ENCODE measurements at regions not wholly inside any gene's neighbourhood (a gene's known extent, or its start where the extent isn't known, plus 50 kb on each side); places are given as distances from the start of the nearest gene placed in this dataset.

DNA sequence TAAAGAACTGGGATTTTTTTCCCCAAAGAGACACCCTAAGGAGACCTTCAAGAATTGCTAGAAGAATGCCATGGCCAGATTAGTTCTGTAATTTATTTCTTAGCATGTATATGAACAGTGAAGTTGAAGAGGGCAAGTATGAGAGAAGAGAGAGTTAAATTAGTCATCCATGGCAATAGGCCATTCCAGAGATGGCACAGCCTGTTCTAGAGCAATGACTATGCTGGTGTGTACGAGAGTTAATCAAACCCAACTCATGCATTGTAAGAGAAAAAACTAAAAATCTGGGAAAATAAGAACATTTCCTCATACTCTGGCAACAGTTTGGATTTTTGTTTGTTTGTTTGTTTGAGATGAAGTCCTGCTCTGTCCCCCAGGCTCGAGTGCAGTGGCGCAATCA lies 112.1 kb upstream of the PIK3C3 start:
- peaks cover 0 to 3% (median 0%) of the 10 kb centered on the region in 8 donors for H3K9me3 Mint-ChIP-seq
- POLR2A ChIA-PET (ENCODE audit: partially characterized antibody), result no interaction called here
- H3K27me3 Mint-ChIP-seq, result peaks cover 3 to 4% of the 10 kb centered on the region in 2 donors
- H3K4me3 Mint-ChIP-seq, result no peak overlapping the region
- H3K4me3 ChIP-seq (ENCODE audit: low read length in 2 of 2), result no peak overlapping the region
- CTCF ChIA-PET (ENCODE audit: partially characterized antibody), result no interaction called here
- H3K36me3 Mint-ChIP-seq, result no peaks in the 10 kb centered on the region
- no peaks in the 10 kb centered on the region for H3K4me1 Mint-ChIP-seq
- H3K36me3 ChIP-seq (ENCODE audit: insufficient read depth, low read length), result no peaks in the 10 kb centered on the region
- H3K9me3 ChIP-seq (ENCODE audit: control insufficient read depth in 1 of 2, low read length in 2 of 2), result no peaks in the 10 kb centered on the region
- no peaks in the 10 kb centered on the region for H3K27me3 ChIP-seq (ENCODE audit: insufficient read depth, low read length)
- no peak overlapping the region for H3K27ac Mint-ChIP-seq
- H3K27ac ChIP-seq (ENCODE audit: low read depth, low read length), result no peak overlapping the region
- H3K4me1 ChIP-seq (ENCODE audit: insufficient read depth, low read length), result no peaks in the 10 kb centered on the region
- intact Hi-C loops (cut with micrococcal nuclease), result no loop called here
- DNase-seq, result no peak

DNA sequence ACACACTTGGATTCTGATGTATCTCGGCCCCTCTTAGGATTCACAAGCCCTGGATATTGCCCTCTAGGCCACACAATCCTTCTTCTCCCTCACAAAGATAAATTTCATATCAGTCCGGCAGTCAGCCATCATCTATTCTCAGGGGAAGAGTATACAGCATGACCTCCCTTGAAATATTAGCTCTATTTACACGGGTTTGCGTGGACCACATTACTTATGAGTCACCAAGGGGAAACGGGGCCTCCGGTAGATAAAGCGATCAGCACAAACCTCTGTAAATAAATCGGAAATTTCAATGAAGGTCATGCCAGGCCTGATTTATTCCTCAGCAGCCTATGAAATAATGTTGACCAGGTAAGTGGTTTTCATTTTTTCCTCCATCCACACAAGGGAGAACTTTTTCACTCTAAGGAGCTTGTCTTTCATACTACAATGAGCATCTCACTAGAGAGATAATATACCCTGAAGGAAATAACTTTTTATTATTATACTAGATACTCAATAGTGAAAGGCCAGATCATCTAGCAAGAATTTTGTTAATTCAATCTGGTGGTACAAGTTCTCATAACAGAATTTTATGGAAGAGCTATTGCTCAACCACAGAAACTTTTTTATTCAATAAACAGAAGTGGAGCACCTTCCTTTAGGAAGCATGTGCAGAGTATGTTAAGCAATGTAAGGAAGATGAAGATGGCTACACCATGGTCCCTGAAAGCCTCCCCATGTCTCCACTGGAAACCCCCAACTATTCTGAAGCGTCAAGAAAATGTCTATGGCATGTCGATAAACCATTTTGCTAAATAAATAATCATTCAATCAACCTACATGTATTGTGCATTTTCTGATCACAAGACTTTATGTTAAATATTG lies 125.2 kb upstream of the PIK3C3 start:
- intact Hi-C loops (cut with micrococcal nuclease), result no loop called here
- H3K4me3 ChIP-seq (ENCODE audit: low read length in 2 of 2), result no peak overlapping the region
- DNase-seq, result no peak
- H3K36me3 ChIP-seq (ENCODE audit: insufficient read depth, low read length), result no peaks in the 10 kb centered on the region
- H3K4me1 ChIP-seq (ENCODE audit: insufficient read depth, low read length), result no peaks in the 10 kb centered on the region
- Mint-ChIP-seq H3K4me3 (no peak overlapping the region), H3K36me3 (no peaks in the 10 kb centered on the region), H3K27me3 (no peaks in the 10 kb centered on the region), H3K9me3 (peaks cover 0 to 6% (median 0%) of the 10 kb centered on the region in 8 donors), H3K4me1 (no peaks in the 10 kb centered on the region), H3K27ac (no peak overlapping the region)
- ChIA-PET POLR2A (ENCODE audit: partially characterized antibody) (no interaction called here), CTCF (ENCODE audit: partially characterized antibody) (no interaction called here)
- no peaks in the 10 kb centered on the region for H3K27me3 ChIP-seq (ENCODE audit: insufficient read depth, low read length)
- H3K9me3 ChIP-seq (ENCODE audit: control insufficient read depth in 1 of 2, low read length in 2 of 2), result no peaks in the 10 kb centered on the region
- H3K27ac ChIP-seq (ENCODE audit: low read depth, low read length), result no peak overlapping the region

DNA sequence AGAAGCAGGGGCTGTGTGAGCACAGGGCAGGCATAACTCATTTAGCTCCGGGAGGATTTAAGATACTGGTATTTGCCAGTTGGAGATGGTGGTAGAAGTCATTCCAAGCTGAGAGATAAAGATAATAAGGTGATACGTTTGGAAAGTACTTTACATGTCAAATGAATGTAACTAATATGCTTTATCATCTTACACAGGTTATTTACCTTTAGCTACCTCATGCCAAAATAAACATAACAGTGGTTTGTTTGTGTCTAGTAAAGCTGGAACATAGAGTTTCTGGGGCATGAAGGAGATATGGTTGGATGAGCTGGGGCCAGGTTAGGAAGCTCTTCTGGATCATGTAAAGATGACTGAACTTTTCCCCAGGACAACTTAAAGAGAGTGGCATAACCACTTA lies 126.9 kb upstream of the PIK3C3 start:
- Histone ChIP-seq H3K9me3 (ENCODE audit: control insufficient read depth in 1 of 2, low read length in 2 of 2) (no peaks in the 10 kb centered on the region), H3K27me3 (ENCODE audit: insufficient read depth, low read length) (no peaks in the 10 kb centered on the region), H3K27ac (ENCODE audit: low read depth, low read length) (no peak overlapping the region), H3K4me1 (ENCODE audit: insufficient read depth, low read length) (no peaks in the 10 kb centered on the region), H3K36me3 (ENCODE audit: insufficient read depth, low read length) (no peaks in the 10 kb centered on the region), H3K4me3 (ENCODE audit: low read length in 2 of 2) (no peak overlapping the region)
- Mint-ChIP-seq H3K4me1 (no peaks in the 10 kb centered on the region), H3K9me3 (peaks cover 0 to 6% (median 0%) of the 10 kb centered on the region in 8 donors), H3K36me3 (no peaks in the 10 kb centered on the region), H3K27ac (no peak overlapping the region), H3K27me3 (no peaks in the 10 kb centered on the region), H3K4me3 (no peak overlapping the region)
- intact Hi-C loops (cut with micrococcal nuclease), result no loop called here
- no peak for DNase-seq
- CTCF ChIA-PET (ENCODE audit: partially characterized antibody), result no interaction called here
- POLR2A ChIA-PET (ENCODE audit: partially characterized antibody), result no interaction called here

DNA sequence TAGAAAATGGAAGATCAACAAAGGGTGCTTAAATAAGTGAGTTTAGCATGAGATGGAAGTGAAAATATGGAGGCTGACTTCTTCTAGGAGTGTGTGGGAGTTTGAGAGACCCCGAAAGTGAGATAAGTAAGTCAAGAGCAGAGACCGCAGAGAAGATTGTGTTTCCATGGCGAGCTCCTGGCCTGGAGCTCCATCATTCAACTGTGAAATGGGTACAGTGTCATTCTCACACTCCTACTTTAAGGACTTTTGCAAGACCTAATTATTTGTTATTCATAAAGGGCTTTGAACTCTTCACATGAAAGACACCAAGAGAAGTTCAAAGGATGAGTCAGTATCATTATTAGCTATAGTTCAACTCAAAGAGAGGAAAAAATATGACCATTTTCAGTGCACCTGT lies 134.2 kb upstream of the PIK3C3 start:
- Histone ChIP-seq H3K9me3 (ENCODE audit: control insufficient read depth in 1 of 2, low read length in 2 of 2) (no peaks in the 10 kb centered on the region), H3K4me3 (ENCODE audit: low read length in 2 of 2) (no peak overlapping the region), H3K36me3 (ENCODE audit: insufficient read depth, low read length) (no peaks in the 10 kb centered on the region), H3K4me1 (ENCODE audit: insufficient read depth, low read length) (no peaks in the 10 kb centered on the region), H3K27ac (ENCODE audit: low read depth, low read length) (no peak overlapping the region), H3K27me3 (ENCODE audit: insufficient read depth, low read length) (no peaks in the 10 kb centered on the region)
- Mint-ChIP-seq H3K27ac (no peak overlapping the region), H3K4me3 (no peak overlapping the region), H3K4me1 (no peaks in the 10 kb centered on the region), H3K9me3 (peaks cover 0 to 4% (median 0%) of the 10 kb centered on the region in 8 donors), H3K27me3 (peaks cover 0 to 2% of the 10 kb centered on the region in 2 donors), H3K36me3 (no peaks in the 10 kb centered on the region)
- CTCF ChIA-PET (ENCODE audit: partially characterized antibody), result no interaction called here
- no peak for DNase-seq
- intact Hi-C loops (cut with micrococcal nuclease), result no loop called here
- POLR2A ChIA-PET (ENCODE audit: partially characterized antibody), result no interaction called here

DNA sequence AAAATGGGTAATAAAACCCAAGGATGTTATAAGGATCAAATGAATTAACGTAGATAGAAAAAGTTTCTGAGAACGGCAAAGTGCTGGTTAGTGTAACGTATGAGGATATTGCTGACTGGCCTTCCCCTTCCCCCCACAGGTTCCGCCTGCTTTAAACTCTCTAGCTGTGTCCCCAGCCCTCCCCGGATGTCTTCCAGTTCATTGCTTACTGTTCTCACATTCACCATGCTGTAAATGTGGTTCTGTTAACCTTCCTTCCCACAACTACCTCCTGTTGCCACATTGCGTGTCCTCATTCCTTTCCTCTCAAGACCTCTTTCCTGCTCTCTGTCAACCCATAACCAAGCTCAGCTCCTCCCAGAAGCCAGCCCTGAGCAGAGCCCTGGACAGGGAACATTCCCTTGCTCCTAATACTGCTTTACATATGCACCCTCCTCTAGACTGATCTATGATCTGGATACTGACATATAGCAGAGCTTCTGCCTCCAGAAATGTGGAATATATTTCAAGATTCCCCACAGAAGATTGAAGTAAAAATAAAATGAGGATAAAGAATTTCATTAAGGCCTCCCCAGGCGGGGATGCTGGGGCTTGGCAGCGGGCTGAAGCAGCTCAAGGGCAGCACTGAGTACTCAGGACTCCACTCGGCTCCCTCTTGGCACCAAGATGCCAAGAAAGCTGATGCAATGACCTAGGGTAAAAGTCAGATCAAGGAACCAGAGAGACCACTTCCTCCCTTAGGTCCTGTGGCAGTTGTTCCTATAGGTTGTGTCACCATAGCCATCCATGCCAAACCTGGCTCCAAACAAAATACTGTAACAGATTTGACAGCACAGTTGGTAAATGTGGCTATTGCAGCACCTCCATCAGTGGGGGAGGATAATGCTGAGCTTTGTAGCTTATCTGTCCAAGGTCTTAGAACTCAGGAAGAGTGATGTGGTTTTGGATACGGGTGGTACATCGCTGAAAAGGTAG lies 136.4 kb upstream of the PIK3C3 start:
- Mint-ChIP-seq H3K27ac (peak overlapping the region in 1 of 7 donors; percentile 4), H3K36me3 (no peaks in the 10 kb centered on the region), H3K4me1 (no peaks in the 10 kb centered on the region), H3K27me3 (peaks cover 0 to 2% of the 10 kb centered on the region in 2 donors), H3K9me3 (peaks cover 0 to 6% (median 1%) of the 10 kb centered on the region in 8 donors), H3K4me3 (no peak overlapping the region)
- Histone ChIP-seq H3K4me3 (ENCODE audit: low read length in 2 of 2) (no peak overlapping the region), H3K36me3 (ENCODE audit: insufficient read depth, low read length) (no peaks in the 10 kb centered on the region), H3K9me3 (ENCODE audit: control insufficient read depth in 1 of 2, low read length in 2 of 2) (no peaks in the 10 kb centered on the region), H3K27ac (ENCODE audit: low read depth, low read length) (no peak overlapping the region), H3K4me1 (ENCODE audit: insufficient read depth, low read length) (no peaks in the 10 kb centered on the region), H3K27me3 (ENCODE audit: insufficient read depth, low read length) (no peaks in the 10 kb centered on the region)
- intact Hi-C loops (cut with micrococcal nuclease), result no loop called here
- DNase-seq, result no peak
- CTCF ChIA-PET (ENCODE audit: partially characterized antibody), result no interaction called here
- POLR2A ChIA-PET (ENCODE audit: partially characterized antibody), result no interaction called here

DNA sequence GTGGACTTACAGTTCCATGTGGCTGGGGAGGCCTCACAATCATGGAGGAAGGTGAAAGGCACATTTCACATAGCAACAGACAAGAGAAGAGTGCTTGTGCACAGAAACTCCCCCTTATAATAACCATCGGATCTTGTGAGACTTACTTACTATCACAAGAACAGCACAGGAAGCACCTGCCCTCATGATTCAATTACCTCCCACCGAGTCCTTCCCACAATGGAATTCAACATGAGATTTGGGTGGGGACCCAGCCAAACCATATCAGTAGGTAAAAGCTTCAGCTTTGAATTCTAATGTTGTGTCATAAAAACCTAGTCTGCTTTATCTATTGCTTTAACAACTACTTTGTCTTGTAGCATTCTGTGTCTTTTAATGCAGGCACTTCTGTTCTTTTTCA lies 140.4 kb upstream of the PIK3C3 start:
- intact Hi-C loops (cut with micrococcal nuclease), result no loop called here
- Histone ChIP-seq H3K9me3 (ENCODE audit: control insufficient read depth in 1 of 2, low read length in 2 of 2) (no peaks in the 10 kb centered on the region), H3K27me3 (ENCODE audit: insufficient read depth, low read length) (no peaks in the 10 kb centered on the region), H3K27ac (ENCODE audit: low read depth, low read length) (no peak overlapping the region), H3K36me3 (ENCODE audit: insufficient read depth, low read length) (no peaks in the 10 kb centered on the region), H3K4me3 (ENCODE audit: low read length in 2 of 2) (no peak overlapping the region), H3K4me1 (ENCODE audit: insufficient read depth, low read length) (no peaks in the 10 kb centered on the region)
- Mint-ChIP-seq H3K4me1 (no peaks in the 10 kb centered on the region), H3K27me3 (no peaks in the 10 kb centered on the region), H3K36me3 (no peaks in the 10 kb centered on the region), H3K4me3 (no peak overlapping the region), H3K9me3 (peaks cover 0 to 8% (median 3%) of the 10 kb centered on the region in 8 donors), H3K27ac (no peak overlapping the region)
- POLR2A ChIA-PET (ENCODE audit: partially characterized antibody), result no interaction called here
- CTCF ChIA-PET (ENCODE audit: partially characterized antibody), result no interaction called here
- no peak for DNase-seq

DNA sequence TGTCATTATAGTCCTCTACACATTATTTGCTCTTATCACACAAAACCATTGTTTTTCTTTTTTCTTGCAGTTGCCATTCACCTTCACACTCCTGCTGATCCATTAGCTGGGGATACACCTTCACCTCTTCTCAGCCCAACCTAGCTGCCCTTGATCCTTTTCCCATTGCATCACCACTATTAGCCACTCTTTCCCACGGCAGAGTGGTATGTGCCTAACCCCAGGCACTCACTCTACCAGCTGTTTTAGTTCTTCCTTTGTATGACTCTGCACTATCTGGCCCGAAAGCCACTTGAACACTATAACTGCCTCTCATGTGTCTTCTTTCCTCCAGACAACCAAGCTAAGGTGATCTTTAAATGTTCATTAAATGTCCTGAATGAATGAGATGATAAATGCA lies 145.4 kb upstream of the PIK3C3 start:
- ChIA-PET POLR2A (ENCODE audit: partially characterized antibody) (no interaction called here), CTCF (ENCODE audit: partially characterized antibody) (no interaction called here)
- H3K27ac Mint-ChIP-seq, result peak overlapping the region in 1 of 7 donors; percentile 5
- Histone ChIP-seq H3K27ac (ENCODE audit: low read depth, low read length) (no peak overlapping the region), H3K4me3 (ENCODE audit: low read length in 2 of 2) (no peak overlapping the region), H3K9me3 (ENCODE audit: control insufficient read depth in 1 of 2, low read length in 2 of 2) (no peaks in the 10 kb centered on the region), H3K36me3 (ENCODE audit: insufficient read depth, low read length) (no peaks in the 10 kb centered on the region), H3K27me3 (ENCODE audit: insufficient read depth, low read length) (no peaks in the 10 kb centered on the region), H3K4me1 (ENCODE audit: insufficient read depth, low read length) (no peaks in the 10 kb centered on the region)
- intact Hi-C loops (cut with micrococcal nuclease), result no loop called here
- DNase-seq, result no peak
- H3K4me3 Mint-ChIP-seq, result no peak overlapping the region
- H3K27me3 Mint-ChIP-seq, result peaks cover 0 to 2% of the 10 kb centered on the region in 2 donors
- no peaks in the 10 kb centered on the region for H3K36me3 Mint-ChIP-seq
- peaks cover 0 to 8% (median 4%) of the 10 kb centered on the region in 8 donors for H3K9me3 Mint-ChIP-seq
- no peaks in the 10 kb centered on the region for H3K4me1 Mint-ChIP-seq

Data from CD4-positive, alpha-beta memory T cell (primary cell).